Esophagus squamous epithelium (tissue), 4 donors: ENCODE measurements at regions not wholly inside any gene's neighbourhood (a gene's known extent, or its start where the extent isn't known, plus 50 kb on each side); places are given as distances from the start of the nearest gene placed in this dataset.

ENCODE experiments used
- CTCF ChIP-seq, 6 experiments: fragments of 450-650 bp in 4 of 6; fragments of 200-600 bp in 2 of 6; sonication (generic) in 2 of 6; IDR thresholded peaks; one replicate each; pipeline ENCODE4 v1.5.1; 2016 to 2019; ENCODE audit warnings: antibody characterized with exemption in 6 of 6, mild to moderate bottlenecking in 4 of 6, moderate library complexity in 4 of 6
- POLR2A ChIP-seq, 4 donors: fragments of 450-650 bp; IDR thresholded peaks; one replicate each; pipeline ENCODE4 v1.6.1; 2017; ENCODE audit warnings: antibody characterized with exemption in 4 of 4, mild to moderate bottlenecking in 4 of 4, moderate library complexity in 3 of 4

GRCh38 chr7:98737176-98737575 is 120.1 kb downstream of the NPTX2 start:
- TF ChIP-seq CTCF (IDR thresholded peaks at IDR 0.05) (no peak), POLR2A (IDR thresholded peaks at IDR 0.05) (no peak)
